ENCODE measurements at regions not wholly inside any gene's neighbourhood (a gene's known extent, or its start where the extent isn't known, plus 50 kb on each side); places are given as distances from the start of the nearest gene placed in this dataset.

GRCh38 chr4:55765070-55765469, 54.5 kb upstream of the EXOC1L start:
- TF ChIP-seq EZH2phosphoT487 (IDR thresholded peaks at IDR 0.05; ENCODE audit: unreplicated experiment) (no peak), CREB1 (CRISPR knock-in tag; IDR thresholded peaks at IDR 0.05; ENCODE audit: low read depth) (no peak), JUNB (IDR thresholded peaks at IDR 0.05; ENCODE audit: unreplicated experiment) (no peak), POLR2AphosphoS5 (IDR thresholded peaks at IDR 0.05; ENCODE audit: low read depth) (no peak)
- TF ChIP-seq, protein P1, sequence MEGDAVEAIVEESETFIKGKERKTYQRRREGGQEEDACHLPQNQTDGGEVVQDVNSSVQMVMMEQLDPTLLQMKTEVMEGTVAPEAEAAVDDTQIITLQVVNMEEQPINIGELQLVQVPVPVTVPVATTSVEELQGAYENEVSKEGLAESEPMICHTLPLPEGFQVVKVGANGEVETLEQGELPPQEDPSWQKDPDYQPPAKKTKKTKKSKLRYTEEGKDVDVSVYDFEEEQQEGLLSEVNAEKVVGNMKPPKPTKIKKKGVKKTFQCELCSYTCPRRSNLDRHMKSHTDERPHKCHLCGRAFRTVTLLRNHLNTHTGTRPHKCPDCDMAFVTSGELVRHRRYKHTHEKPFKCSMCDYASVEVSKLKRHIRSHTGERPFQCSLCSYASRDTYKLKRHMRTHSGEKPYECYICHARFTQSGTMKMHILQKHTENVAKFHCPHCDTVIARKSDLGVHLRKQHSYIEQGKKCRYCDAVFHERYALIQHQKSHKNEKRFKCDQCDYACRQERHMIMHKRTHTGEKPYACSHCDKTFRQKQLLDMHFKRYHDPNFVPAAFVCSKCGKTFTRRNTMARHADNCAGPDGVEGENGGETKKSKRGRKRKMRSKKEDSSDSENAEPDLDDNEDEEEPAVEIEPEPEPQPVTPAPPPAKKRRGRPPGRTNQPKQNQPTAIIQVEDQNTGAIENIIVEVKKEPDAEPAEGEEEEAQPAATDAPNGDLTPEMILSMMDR (conservative IDR thresholded peaks at IDR 0.05; ENCODE audit: low read depth in 2 of 2) = no peak
- TF ChIP-seq, protein P2, sequence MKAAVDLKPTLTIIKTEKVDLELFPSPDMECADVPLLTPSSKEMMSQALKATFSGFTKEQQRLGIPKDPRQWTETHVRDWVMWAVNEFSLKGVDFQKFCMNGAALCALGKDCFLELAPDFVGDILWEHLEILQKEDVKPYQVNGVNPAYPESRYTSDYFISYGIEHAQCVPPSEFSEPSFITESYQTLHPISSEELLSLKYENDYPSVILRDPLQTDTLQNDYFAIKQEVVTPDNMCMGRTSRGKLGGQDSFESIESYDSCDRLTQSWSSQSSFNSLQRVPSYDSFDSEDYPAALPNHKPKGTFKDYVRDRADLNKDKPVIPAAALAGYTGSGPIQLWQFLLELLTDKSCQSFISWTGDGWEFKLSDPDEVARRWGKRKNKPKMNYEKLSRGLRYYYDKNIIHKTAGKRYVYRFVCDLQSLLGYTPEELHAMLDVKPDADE (IDR thresholded peaks at IDR 0.05) = no peak
